Endothelial cell of umbilical vein (primary cell): ENCODE measurements at regions not wholly inside any gene's neighbourhood (a gene's known extent, or its start where the extent isn't known, plus 50 kb on each side); places are given as distances from the start of the nearest gene placed in this dataset.

Experiments
- EZH2 ChIP-seq: IDR thresholded peaks from 2 replicates; pipeline ENCODE4 v1.6.1; 2012; ENCODE audit warnings: borderline replicate concordance, low read depth, mild to moderate bottlenecking, moderate library complexity, low read length, inconsistent platforms; ENCODE audit not compliant: severe bottlenecking
- POLR2A ChIP-seq: IDR thresholded peaks from 2 replicates; pipeline ENCODE4 v1.6.1; 2012; ENCODE audit warnings: low read depth, mild to moderate bottlenecking, control low read depth, low read length
- POLR2AphosphoS5 ChIP-seq: IDR thresholded peaks from 2 replicates; pipeline ENCODE4 v1.6.1; 2012; ENCODE audit warnings: low read depth, mild to moderate bottlenecking, control low read depth, low read length, moderate library complexity; ENCODE audit not compliant: insufficient read depth
- TF ChIP-seq, protein P1 (sequence below), 2 donors: IDR thresholded peaks; 1 replicate in 1 of 2; 2 replicates in 1 of 2; pipeline ENCODE4 v1.5.1; 2011; ENCODE audit warnings: low read length in 2 of 2, mild to moderate bottlenecking in 2 of 2, moderate library complexity in 2 of 2, control low read depth in 1 of 2, inconsistent platforms in 1 of 2, low read depth in 1 of 2; ENCODE audit not compliant: insufficient read depth in 1 of 2; ENCODE audit errors: extremely low read depth in 1 of 2
- TF ChIP-seq, protein P2 (sequence below): IDR thresholded peaks from 2 replicates; pipeline ENCODE4 v1.6.1; 2011; ENCODE audit not compliant: insufficient read depth, insufficient read length

DNA sequence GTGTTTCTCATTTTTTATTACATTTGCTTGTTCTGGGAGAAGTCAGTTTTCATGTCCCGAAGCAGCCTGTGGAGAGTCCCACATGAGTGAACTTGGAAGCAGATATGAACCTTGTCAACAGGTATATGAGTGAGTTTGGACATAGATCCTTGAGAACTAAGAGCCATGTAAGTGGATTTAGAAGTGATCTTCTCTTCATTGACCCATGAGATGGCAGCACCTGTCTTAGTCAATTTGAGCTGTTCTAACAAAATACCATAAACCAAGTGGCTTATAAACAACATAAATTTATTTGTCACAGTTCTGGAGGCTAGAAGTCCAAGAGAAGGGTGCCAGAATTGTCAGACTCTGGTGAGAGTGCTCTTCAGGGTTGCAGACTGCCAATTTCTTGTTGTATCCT lies 1043.8 kb downstream of the ADGRL3 start:
- TF ChIP-seq POLR2AphosphoS5 (no peak), POLR2A (no peak), EZH2 (no peak)
- TF ChIP-seq, protein P1, sequence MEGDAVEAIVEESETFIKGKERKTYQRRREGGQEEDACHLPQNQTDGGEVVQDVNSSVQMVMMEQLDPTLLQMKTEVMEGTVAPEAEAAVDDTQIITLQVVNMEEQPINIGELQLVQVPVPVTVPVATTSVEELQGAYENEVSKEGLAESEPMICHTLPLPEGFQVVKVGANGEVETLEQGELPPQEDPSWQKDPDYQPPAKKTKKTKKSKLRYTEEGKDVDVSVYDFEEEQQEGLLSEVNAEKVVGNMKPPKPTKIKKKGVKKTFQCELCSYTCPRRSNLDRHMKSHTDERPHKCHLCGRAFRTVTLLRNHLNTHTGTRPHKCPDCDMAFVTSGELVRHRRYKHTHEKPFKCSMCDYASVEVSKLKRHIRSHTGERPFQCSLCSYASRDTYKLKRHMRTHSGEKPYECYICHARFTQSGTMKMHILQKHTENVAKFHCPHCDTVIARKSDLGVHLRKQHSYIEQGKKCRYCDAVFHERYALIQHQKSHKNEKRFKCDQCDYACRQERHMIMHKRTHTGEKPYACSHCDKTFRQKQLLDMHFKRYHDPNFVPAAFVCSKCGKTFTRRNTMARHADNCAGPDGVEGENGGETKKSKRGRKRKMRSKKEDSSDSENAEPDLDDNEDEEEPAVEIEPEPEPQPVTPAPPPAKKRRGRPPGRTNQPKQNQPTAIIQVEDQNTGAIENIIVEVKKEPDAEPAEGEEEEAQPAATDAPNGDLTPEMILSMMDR (IDR thresholded peaks at IDR 0.05; ENCODE audit: extremely low read depth in 1 of 2, insufficient read depth in 1 of 2, low read depth in 1 of 2, low read length in 2 of 2): no peak
- TF ChIP-seq, protein P2, sequence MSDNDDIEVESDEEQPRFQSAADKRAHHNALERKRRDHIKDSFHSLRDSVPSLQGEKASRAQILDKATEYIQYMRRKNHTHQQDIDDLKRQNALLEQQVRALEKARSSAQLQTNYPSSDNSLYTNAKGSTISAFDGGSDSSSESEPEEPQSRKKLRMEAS: no peak
